Limb (tissue), 2 donors: ENCODE measurements at regions not wholly inside any gene's neighbourhood (a gene's known extent, or its start where the extent isn't known, plus 50 kb on each side); places are given as distances from the start of the nearest gene placed in this dataset.

Experiments
- DNase-seq, 2 donors: peaks; one replicate each; pipeline ENCODE4 v3.0.0-alpha.2; 2016; ENCODE audit errors: extremely low spot score in 2 of 2

DNA sequence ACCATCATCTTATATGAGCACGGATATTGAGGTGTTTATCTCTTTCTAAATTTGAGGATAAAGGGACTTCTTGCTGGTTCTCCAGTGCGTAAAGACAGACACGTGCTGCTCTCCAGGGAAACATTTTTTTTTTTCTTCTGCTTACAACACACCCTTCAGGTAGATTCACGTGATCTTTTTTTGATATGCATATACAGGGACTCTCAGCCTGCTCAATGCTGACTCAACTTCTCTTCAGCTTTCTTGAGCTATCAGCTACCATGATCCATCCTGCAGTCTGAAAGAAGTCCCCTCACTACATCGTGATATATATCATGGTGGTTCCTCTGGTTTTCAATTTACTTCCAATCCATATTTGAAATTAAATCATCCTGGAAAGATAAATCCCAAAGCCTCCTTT is 87.1 kb upstream of the SLITRK3 start:
- no peak for DNase-seq

GRCh38 chr3:165279471-165279870 is 83.3 kb upstream of the SLITRK3 start:
- DNase-seq = no peak

DNA sequence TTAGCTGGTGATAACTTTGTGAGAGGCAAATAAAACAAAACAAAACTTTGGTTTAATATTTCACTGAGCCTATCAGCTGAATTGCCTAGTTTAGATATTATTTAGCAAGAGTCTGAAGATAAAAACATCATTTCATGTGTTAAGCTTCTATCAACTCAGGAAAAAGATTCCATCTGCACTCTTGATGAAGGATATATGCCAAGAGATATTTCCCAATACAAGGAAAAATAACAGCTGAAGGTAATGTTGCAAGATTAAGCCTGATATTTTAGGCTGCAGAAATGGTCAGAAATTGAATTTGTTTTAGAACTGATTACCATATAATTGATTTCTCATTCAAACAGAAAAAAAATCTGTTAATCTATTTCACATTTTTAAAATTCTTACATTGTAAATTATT is 77.2 kb upstream of the SLITRK3 start:
- no peak for DNase-seq

GRCh38 chr3:165259541-165260193 is 63.5 kb upstream of the SLITRK3 start:
- no peak for DNase-seq

DNA sequence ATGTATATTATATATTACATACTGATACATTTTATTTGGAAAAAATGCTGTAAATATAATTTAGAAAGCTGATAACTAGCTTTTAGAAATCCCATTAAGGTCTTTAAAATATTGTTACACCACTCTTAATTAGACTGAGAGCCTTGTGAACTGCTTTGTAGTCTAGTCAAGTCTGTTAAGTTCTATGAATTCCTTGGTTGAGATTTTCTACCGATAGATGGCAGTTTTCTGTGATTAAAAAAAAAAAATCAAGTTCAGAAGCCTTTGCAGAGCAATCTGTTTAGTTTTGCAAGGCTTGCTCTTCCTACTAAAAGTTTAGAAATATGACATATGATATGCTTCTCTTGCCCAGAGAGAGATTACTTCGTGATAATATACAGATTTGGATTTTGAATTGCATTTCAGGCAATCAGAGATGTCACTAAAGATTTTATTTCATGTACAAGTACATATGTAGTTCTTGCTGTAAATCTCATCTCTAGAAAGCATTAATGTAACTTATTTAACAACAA is 60.4 kb upstream of the SLITRK3 start:
- DNase-seq = no peak

DNA sequence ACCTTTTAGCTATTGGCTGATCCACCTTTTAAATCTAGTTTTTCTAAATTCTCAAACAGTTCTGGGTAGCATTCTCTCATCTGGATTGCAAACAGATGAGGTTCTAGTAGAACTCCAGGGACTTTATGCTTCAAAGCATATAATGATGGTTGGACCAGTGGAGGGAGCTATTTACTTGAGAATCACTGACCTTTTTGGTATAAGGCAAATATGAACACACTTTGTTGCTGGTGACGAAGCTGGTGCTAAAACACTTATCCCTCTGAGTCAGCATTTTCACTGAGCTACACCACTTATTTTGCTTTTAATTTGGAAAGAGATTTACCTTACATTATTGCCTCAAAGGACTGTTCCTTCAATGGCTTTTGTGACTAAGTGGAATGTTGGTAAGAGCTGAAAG is 58.6 kb upstream of the SLITRK3 start:
- DNase-seq = peak in 1 of 2 donors; percentile 31
